ENCODE measurements at regions not wholly inside any gene's neighbourhood (a gene's known extent, or its start where the extent isn't known, plus 50 kb on each side); places are given as distances from the start of the nearest gene placed in this dataset.
A peak's percentile ranks its signal among the peaks of the same experiment; 100 is the strongest.

DNA sequence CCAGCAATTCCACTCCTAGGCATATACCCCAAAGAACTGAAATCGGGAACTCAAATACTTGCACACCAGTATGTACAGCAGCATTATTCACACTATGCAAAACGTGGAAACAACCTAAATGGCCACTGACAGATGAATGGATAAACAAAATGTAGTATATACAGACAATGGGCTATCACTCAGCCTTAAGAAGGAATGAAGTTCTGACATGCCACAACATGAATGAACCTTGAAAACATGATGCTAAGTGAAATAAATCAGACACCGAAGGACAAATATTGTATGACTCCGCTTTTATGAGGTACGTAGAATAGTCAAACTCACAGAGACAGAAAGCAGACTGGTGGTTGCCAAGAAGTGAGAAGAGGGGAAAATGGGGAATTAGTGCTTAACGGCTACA, 59.1 kb upstream of the CCN6 start:
- H2AFZ ChIP-seq (ENCODE audit: low read length), result no peak overlapping the region
- H3K27me3 ChIP-seq (ENCODE audit: control insufficient read depth, insufficient read depth, low read length), result no peaks in the 10 kb centered on the region
- no peak for DNase-seq (ENCODE audit: low read depth in 2 of 2)
- no peak overlapping the region for H3K4me2 ChIP-seq (ENCODE audit: extremely low read depth, insufficient read depth, low read length)
- H3K4me3 ChIP-seq (replicated peaks in 1 of 4; ENCODE audit: control extremely low read depth in 1 of 4, insufficient read depth in 1 of 4, low read depth in 3 of 4, low read length in 4 of 4), result no peak overlapping the region
- no peak overlapping the region for H3K27ac ChIP-seq (ENCODE audit: insufficient read depth, low read length)
- no peak overlapping the region for H3K9ac ChIP-seq (ENCODE audit: insufficient read depth, low read length)
- TF ChIP-seq, protein P1, sequence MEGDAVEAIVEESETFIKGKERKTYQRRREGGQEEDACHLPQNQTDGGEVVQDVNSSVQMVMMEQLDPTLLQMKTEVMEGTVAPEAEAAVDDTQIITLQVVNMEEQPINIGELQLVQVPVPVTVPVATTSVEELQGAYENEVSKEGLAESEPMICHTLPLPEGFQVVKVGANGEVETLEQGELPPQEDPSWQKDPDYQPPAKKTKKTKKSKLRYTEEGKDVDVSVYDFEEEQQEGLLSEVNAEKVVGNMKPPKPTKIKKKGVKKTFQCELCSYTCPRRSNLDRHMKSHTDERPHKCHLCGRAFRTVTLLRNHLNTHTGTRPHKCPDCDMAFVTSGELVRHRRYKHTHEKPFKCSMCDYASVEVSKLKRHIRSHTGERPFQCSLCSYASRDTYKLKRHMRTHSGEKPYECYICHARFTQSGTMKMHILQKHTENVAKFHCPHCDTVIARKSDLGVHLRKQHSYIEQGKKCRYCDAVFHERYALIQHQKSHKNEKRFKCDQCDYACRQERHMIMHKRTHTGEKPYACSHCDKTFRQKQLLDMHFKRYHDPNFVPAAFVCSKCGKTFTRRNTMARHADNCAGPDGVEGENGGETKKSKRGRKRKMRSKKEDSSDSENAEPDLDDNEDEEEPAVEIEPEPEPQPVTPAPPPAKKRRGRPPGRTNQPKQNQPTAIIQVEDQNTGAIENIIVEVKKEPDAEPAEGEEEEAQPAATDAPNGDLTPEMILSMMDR (conservative IDR thresholded peaks at IDR 0.05 in 1 of 2, IDR thresholded peaks at IDR 0.05 in 1 of 2; ENCODE audit: low read depth in 1 of 2, low read length in 2 of 2), result no peak
- TF ChIP-seq EZH2 (IDR thresholded peaks at IDR 0.05; ENCODE audit: low read length, missing control alignments), result no peak
- no peaks in the 10 kb centered on the region for H3K9me3 ChIP-seq (ENCODE audit: control insufficient read depth, insufficient read depth, low read depth, low read length)
- no peaks in the 10 kb centered on the region for H3K79me2 ChIP-seq (ENCODE audit: control insufficient read depth, insufficient read depth, low read length)
- H3K4me1 ChIP-seq (ENCODE audit: control insufficient read depth, extremely low read depth, insufficient read depth, low read length), result no peaks in the 10 kb centered on the region
- no peaks in the 10 kb centered on the region for H4K20me1 ChIP-seq (ENCODE audit: control insufficient read depth, extremely low read depth, insufficient read depth, low read length)
- no peaks in the 10 kb centered on the region for H3K36me3 ChIP-seq (ENCODE audit: control insufficient read depth, insufficient read depth, low read length)

DNA sequence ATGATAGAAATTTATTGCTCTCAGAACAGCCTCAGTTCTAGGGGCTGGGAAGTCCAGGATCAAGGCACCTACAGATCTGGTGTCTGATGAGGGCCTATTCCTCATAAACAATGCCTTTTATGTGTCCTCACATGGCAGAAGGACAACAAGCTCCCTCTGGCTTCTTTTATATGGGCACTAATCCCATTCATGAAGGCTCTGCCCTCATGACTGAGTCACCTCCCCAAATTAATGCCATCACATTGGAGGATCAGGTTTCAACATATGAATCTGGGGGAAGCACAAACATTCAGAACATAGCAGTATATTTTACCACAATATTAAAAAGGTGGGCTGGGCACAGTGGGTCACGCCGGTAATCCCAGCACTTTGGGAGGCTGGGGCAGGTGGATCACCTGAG, 58.5 kb upstream of the CCN6 start:
- no peak overlapping the region for H2AFZ ChIP-seq (ENCODE audit: low read length)
- H3K4me2 ChIP-seq (ENCODE audit: extremely low read depth, insufficient read depth, low read length), result no peak overlapping the region
- H3K79me2 ChIP-seq (ENCODE audit: control insufficient read depth, insufficient read depth, low read length), result no peaks in the 10 kb centered on the region
- no peaks in the 10 kb centered on the region for H3K27me3 ChIP-seq (ENCODE audit: control insufficient read depth, insufficient read depth, low read length)
- DNase-seq (ENCODE audit: low read depth in 2 of 2), result peak; percentile 32 to 60
- no peaks in the 10 kb centered on the region for H3K9me3 ChIP-seq (ENCODE audit: control insufficient read depth, insufficient read depth, low read depth, low read length)
- no peak for TF ChIP-seq EZH2 (IDR thresholded peaks at IDR 0.05; ENCODE audit: low read length, missing control alignments)
- TF ChIP-seq, protein P1 (conservative IDR thresholded peaks at IDR 0.05 in 1 of 2, IDR thresholded peaks at IDR 0.05 in 1 of 2; ENCODE audit: low read depth in 1 of 2, low read length in 2 of 2), result no peak
- no peak overlapping the region for H3K9ac ChIP-seq (ENCODE audit: insufficient read depth, low read length)
- no peaks in the 10 kb centered on the region for H4K20me1 ChIP-seq (ENCODE audit: control insufficient read depth, extremely low read depth, insufficient read depth, low read length)
- H3K4me3 ChIP-seq (replicated peaks in 1 of 4; ENCODE audit: control extremely low read depth in 1 of 4, insufficient read depth in 1 of 4, low read depth in 3 of 4, low read length in 4 of 4), result no peak overlapping the region
- H3K36me3 ChIP-seq (ENCODE audit: control insufficient read depth, insufficient read depth, low read length), result no peaks in the 10 kb centered on the region
- no peaks in the 10 kb centered on the region for H3K4me1 ChIP-seq (ENCODE audit: control insufficient read depth, extremely low read depth, insufficient read depth, low read length)
- H3K27ac ChIP-seq (ENCODE audit: insufficient read depth, low read length), result no peak overlapping the region

DNA sequence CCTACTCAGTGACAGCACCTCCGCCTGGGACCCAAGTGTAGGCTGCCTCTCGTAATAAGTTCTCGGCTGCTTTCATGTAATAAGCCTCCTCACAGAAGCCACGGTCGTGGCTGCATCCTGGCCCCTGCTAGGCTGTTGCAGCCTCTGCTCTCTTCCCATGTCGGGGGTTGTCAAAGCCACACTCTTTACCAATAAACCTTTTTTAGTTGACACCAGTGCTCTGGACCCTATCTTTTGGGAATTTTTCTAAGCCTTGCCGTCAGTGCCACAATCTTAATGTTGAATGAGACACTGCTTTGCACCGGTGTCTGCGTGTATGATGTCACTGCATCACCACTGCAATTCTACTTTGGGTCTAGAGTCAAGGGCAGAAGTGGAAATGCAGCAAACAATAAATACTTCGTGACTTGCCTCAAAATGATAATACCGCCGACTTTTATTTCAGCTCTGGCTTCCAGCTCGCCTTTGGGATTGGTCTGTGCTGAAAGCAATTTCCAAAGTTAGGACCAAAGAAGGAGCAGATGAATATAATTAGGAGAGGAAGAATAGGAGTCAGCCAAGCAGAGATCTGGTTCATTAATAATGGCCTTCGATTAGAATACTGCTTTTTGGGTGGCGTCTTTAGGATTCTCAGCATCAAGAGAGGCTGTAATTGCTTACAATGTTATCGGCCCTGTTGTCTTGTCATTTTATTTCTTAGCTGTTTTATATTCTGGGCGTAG, 57.6 kb upstream of the CCN6 start:
- no peaks in the 10 kb centered on the region for H3K79me2 ChIP-seq (ENCODE audit: control insufficient read depth, insufficient read depth, low read length)
- H3K4me2 ChIP-seq (ENCODE audit: extremely low read depth, insufficient read depth, low read length), result no peak overlapping the region
- no peak overlapping the region for H3K27ac ChIP-seq (ENCODE audit: insufficient read depth, low read length)
- H3K4me1 ChIP-seq (ENCODE audit: control insufficient read depth, extremely low read depth, insufficient read depth, low read length), result no peaks in the 10 kb centered on the region
- H4K20me1 ChIP-seq (ENCODE audit: control insufficient read depth, extremely low read depth, insufficient read depth, low read length), result no peaks in the 10 kb centered on the region
- no peak overlapping the region for H2AFZ ChIP-seq (ENCODE audit: low read length)
- no peak overlapping the region for H3K4me3 ChIP-seq (replicated peaks in 1 of 4; ENCODE audit: control extremely low read depth in 1 of 4, insufficient read depth in 1 of 4, low read depth in 3 of 4, low read length in 4 of 4)
- H3K9me3 ChIP-seq (ENCODE audit: control insufficient read depth, insufficient read depth, low read depth, low read length), result no peaks in the 10 kb centered on the region
- TF ChIP-seq, protein P1 (conservative IDR thresholded peaks at IDR 0.05 in 1 of 2, IDR thresholded peaks at IDR 0.05 in 1 of 2; ENCODE audit: low read depth in 1 of 2, low read length in 2 of 2), result no peak
- no peak for TF ChIP-seq EZH2 (IDR thresholded peaks at IDR 0.05; ENCODE audit: low read length, missing control alignments)
- H3K27me3 ChIP-seq (ENCODE audit: control insufficient read depth, insufficient read depth, low read length), result no peaks in the 10 kb centered on the region
- DNase-seq (ENCODE audit: low read depth in 2 of 2), result no peak
- H3K36me3 ChIP-seq (ENCODE audit: control insufficient read depth, insufficient read depth, low read length), result no peaks in the 10 kb centered on the region
- H3K9ac ChIP-seq (ENCODE audit: insufficient read depth, low read length), result no peak overlapping the region

Measured in fibroblast of lung (primary cell).